Tibial nerve (tissue), 4 donors: ENCODE measurements at regions not wholly inside any gene's neighbourhood (a gene's known extent, or its start where the extent isn't known, plus 50 kb on each side); places are given as distances from the start of the nearest gene placed in this dataset.

Experiments
- DNase-seq, 2 donors: peaks; one replicate each; pipeline ENCODE4 v3.0.0-alpha.2; 2019; ENCODE audit warnings: low spot score in 2 of 2
- H3K27ac ChIP-seq, 4 donors: fragments of 200-600 bp; sonication (generic) in 3 of 4; one replicate each; pipeline ENCODE4 v1.5.1; 2017 to 2019; ENCODE audit warnings: mild to moderate bottlenecking in 1 of 4
- H3K27me3 ChIP-seq, 2 donors: fragments of 200-600 bp; sonication (generic) in 1 of 2; one replicate each; pipeline versions ENCODE4 v1.5.1 to v1.6.0; 2017 to 2019
- H3K36me3 ChIP-seq, 3 donors: fragments of 200-600 bp; sonication (generic); one replicate each; pipeline ENCODE4 v1.5.1; 2018 to 2019
- H3K4me1 ChIP-seq, 4 donors: fragments of 200-600 bp; sonication (generic) in 3 of 4; one replicate each; pipeline ENCODE4 v1.5.1; 2017 to 2019
- H3K4me3 ChIP-seq, 4 donors: fragments of 200-600 bp; sonication (generic) in 3 of 4; one replicate each; pipeline ENCODE4 v1.5.1; 2017 to 2019; ENCODE audit warnings: mild to moderate bottlenecking in 1 of 4, moderate library complexity in 1 of 4
- H3K9me3 ChIP-seq, 4 donors: fragments of 200-600 bp; sonication (generic) in 3 of 4; one replicate each; pipeline ENCODE4 v1.5.1; 2017 to 2019
- CTCF ChIP-seq, 5 experiments: fragments of 200-600 bp in 3 of 5; fragments of 450-650 bp in 2 of 5; sonication (generic) in 3 of 5; IDR thresholded peaks; one replicate each; pipeline ENCODE4 v1.5.1; 2016 to 2019; ENCODE audit warnings: antibody characterized with exemption in 5 of 5, mild to moderate bottlenecking in 3 of 5, moderate library complexity in 2 of 5
- EP300 ChIP-seq, 2 donors: sonication (generic); formaldehyde crosslinking; IDR thresholded peaks; one replicate each; pipeline ENCODE4 v1.6.1; 2017; ENCODE audit warnings: antibody characterized with exemption in 2 of 2, mild to moderate bottlenecking in 1 of 2
- POLR2A ChIP-seq, 2 donors: fragments of 450-650 bp; IDR thresholded peaks; one replicate each; pipeline ENCODE4 v1.6.1; 2017; ENCODE audit warnings: antibody characterized with exemption in 2 of 2, mild to moderate bottlenecking in 2 of 2, moderate library complexity in 2 of 2
- WGBS, 2 donors: methylation state at CpG; one replicate each; pipeline ENCODE4 v1.1.5; 2018; 5-methylcytosine and 5-hydroxymethylcytosine counted together

GRCh38 chr5:21680196-21680595 lies 1172.9 kb downstream of the CDH12 start:
- H3K4me1 ChIP-seq, result no peaks in the 10 kb centered on the region
- no peak for DNase-seq
- no peaks in the 10 kb centered on the region for H3K27me3 ChIP-seq
- TF ChIP-seq EP300 (IDR thresholded peaks at IDR 0.05) (no peak), POLR2A (IDR thresholded peaks at IDR 0.05) (no peak), CTCF (IDR thresholded peaks at IDR 0.05) (no peak)
- H3K9me3 ChIP-seq, result no peaks in the 10 kb centered on the region
- H3K36me3 ChIP-seq, result no peaks in the 10 kb centered on the region
- H3K4me3 ChIP-seq, result no peak overlapping the region
- no peak overlapping the region for H3K27ac ChIP-seq

GRCh38 chr5:21678526-21678925 lies 1174.6 kb downstream of the CDH12 start:
- Histone ChIP-seq H3K9me3 (no peaks in the 10 kb centered on the region), H3K27me3 (no peaks in the 10 kb centered on the region), H3K27ac (no peak overlapping the region), H3K4me1 (no peaks in the 10 kb centered on the region), H3K36me3 (no peaks in the 10 kb centered on the region), H3K4me3 (no peak overlapping the region)
- TF ChIP-seq EP300 (IDR thresholded peaks at IDR 0.05) (no peak), CTCF (IDR thresholded peaks at IDR 0.05) (no peak), POLR2A (IDR thresholded peaks at IDR 0.05) (no peak)
- no peak for DNase-seq
- WGBS, 2 donors, result 81 to 83% methylated on average over 1 of the region's 1 CpG

GRCh38 chr5:21672911-21673310 lies 1180.2 kb downstream of the CDH12 start:
- TF ChIP-seq POLR2A (IDR thresholded peaks at IDR 0.05) (no peak), EP300 (IDR thresholded peaks at IDR 0.05) (no peak), CTCF (IDR thresholded peaks at IDR 0.05) (no peak)
- H3K27me3 ChIP-seq, result no peaks in the 10 kb centered on the region
- H3K4me1 ChIP-seq, result no peaks in the 10 kb centered on the region
- no peaks in the 10 kb centered on the region for H3K9me3 ChIP-seq
- H3K4me3 ChIP-seq, result no peak overlapping the region
- 56 to 71% methylated on average over 1 of the region's 1 CpG for WGBS, 2 donors
- DNase-seq, result no peak
- H3K36me3 ChIP-seq, result no peaks in the 10 kb centered on the region
- no peak overlapping the region for H3K27ac ChIP-seq

- no peaks in the 10 kb centered on the region for H3K9me3 ChIP-seq
- H3K27me3 ChIP-seq, result no peaks in the 10 kb centered on the region
- H3K36me3 ChIP-seq, result no peaks in the 10 kb centered on the region
- H3K4me1 ChIP-seq, result no peaks in the 10 kb centered on the region
- TF ChIP-seq POLR2A (IDR thresholded peaks at IDR 0.05) (no peak), EP300 (IDR thresholded peaks at IDR 0.05) (no peak), CTCF (IDR thresholded peaks at IDR 0.05) (no peak)
- no peak overlapping the region for H3K27ac ChIP-seq
- no peak overlapping the region for H3K4me3 ChIP-seq
- DNase-seq, result no peak
Measured at GRCh38 chr5:21672360-21672759, 1180.8 kb downstream of the CDH12 start.

GRCh38 chr5:21665524-21665923 lies 1187.6 kb downstream of the CDH12 start:
- H3K27ac ChIP-seq, result no peak overlapping the region
- no peaks in the 10 kb centered on the region for H3K27me3 ChIP-seq
- DNase-seq, result no peak
- 58 to 73% methylated on average over 2 of the region's 2 CpGs for WGBS, 2 donors
- H3K4me3 ChIP-seq, result no peak overlapping the region
- H3K36me3 ChIP-seq, result no peaks in the 10 kb centered on the region
- no peaks in the 10 kb centered on the region for H3K9me3 ChIP-seq
- no peaks in the 10 kb centered on the region for H3K4me1 ChIP-seq
- no peak for TF ChIP-seq POLR2A (IDR thresholded peaks at IDR 0.05)
- no peak for TF ChIP-seq EP300 (IDR thresholded peaks at IDR 0.05)
- no peak for TF ChIP-seq CTCF (IDR thresholded peaks at IDR 0.05)
